ENCODE measurements at regions not wholly inside any gene's neighbourhood (a gene's known extent, or its start where the extent isn't known, plus 50 kb on each side); places are given as distances from the start of the nearest gene placed in this dataset.

GRCh38 chrX:87900320-87900908 lies 382.8 kb downstream of the KLHL4 start:
- TF ChIP-seq CTCF (conservative IDR thresholded peaks at IDR 0.05; ENCODE audit: low read length) (no peak), EZH2phosphoT487 (IDR thresholded peaks at IDR 0.05; ENCODE audit: borderline replicate concordance, low read depth, low read length) (no peak)

Data from OCI-LY7 (cell line).